ENCODE measurements at regions not wholly inside any gene's neighbourhood (a gene's known extent, or its start where the extent isn't known, plus 50 kb on each side); places are given as distances from the start of the nearest gene placed in this dataset.

DNA sequence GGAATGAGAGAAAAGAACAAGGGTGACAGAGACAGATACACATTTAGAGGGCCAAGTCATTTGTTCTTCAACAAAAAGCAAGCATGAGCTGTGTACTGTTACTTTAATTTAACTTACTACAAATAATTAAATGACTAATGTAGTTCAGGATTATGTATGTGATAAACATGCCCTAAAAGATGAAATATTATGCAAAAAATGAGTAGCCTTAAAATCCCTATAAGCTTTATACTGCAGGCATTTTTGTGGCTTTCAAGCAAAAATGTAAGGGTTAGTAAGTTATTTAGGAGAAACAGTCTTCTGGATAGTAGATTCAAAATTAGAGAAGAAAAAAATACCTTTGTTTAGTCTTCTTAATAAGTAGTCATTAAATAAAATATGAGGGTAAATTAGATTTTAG, 431.2 kb downstream of the CSNK1G3 start:
- no peak overlapping the region for H2AK5ac ChIP-seq (ENCODE audit: low read depth, low read length)

More for the DNA sequence above, 431.2 kb downstream of the CSNK1G3 start:
- Histone ChIP-seq H2BK15ac (ENCODE audit: low read length) (no peak overlapping the region), H2BK12ac (ENCODE audit: low read depth, low read length) (no peak overlapping the region), H3K56ac (replicated peaks; ENCODE audit: insufficient read length, low read depth, low read length) (no peak overlapping the region), H4K91ac (replicated peaks; ENCODE audit: insufficient read length, low read length) (no peak overlapping the region), H4K5ac (ENCODE audit: insufficient read length, low read depth, low read length) (no peak overlapping the region), H2AFZ (ENCODE audit: low read length) (no peak overlapping the region), H3K23ac (ENCODE audit: insufficient read length) (no peak overlapping the region), H3K4me1 (replicated peaks in 1 of 4; ENCODE audit: control insufficient read depth in 3 of 4, insufficient read depth in 4 of 4, low read length in 3 of 4) (no peaks in the 10 kb centered on the region), H3K79me2 (ENCODE audit: control insufficient read depth in 1 of 2, insufficient read depth in 2 of 2, low read length in 2 of 2) (no peaks in the 10 kb centered on the region), H3K27ac (ENCODE audit: low read depth, low read length) (no peak overlapping the region), H3K4me2 (ENCODE audit: insufficient read depth in 1 of 2, low read depth in 2 of 2, low read length in 2 of 2) (no peak overlapping the region), H3K4me3 (ENCODE audit: extremely low read depth in 1 of 4, insufficient read depth in 2 of 4, low read depth in 3 of 4, low read length in 4 of 4) (no peak overlapping the region), H2BK120ac (replicated peaks; ENCODE audit: low read depth, low read length) (no peak overlapping the region), H3K4ac (replicated peaks; ENCODE audit: insufficient read length, low read depth, low read length) (no peak overlapping the region), H3K79me1 (ENCODE audit: low read depth, low read length) (no peaks in the 10 kb centered on the region), H4K20me1 (replicated peaks in 1 of 2; ENCODE audit: control insufficient read depth in 1 of 2, insufficient read depth in 2 of 2, low read length in 2 of 2) (no peaks in the 10 kb centered on the region), H4K8ac (ENCODE audit: extremely low read depth, insufficient read depth, low read length) (no peak overlapping the region), H3K23me2 (ENCODE audit: low read depth, low read length) (no peaks in the 10 kb centered on the region), H3K9ac (replicated peaks in 1 of 4; ENCODE audit: extremely low read depth in 1 of 4, low read depth in 3 of 4, low read length in 3 of 4) (no peak overlapping the region), H2BK20ac (ENCODE audit: low read length) (no peak overlapping the region), H3K18ac (ENCODE audit: extremely low read depth, low read length) (no peak overlapping the region), H2BK5ac (ENCODE audit: low read depth, low read length) (no peak overlapping the region), H3K9me3 (ENCODE audit: insufficient read depth in 2 of 2, low read depth in 1 of 2, low read length in 1 of 2) (peaks cover 27 to 28% of the 10 kb centered on the region in 2 experiments), H3K36me3 (ENCODE audit: control insufficient read depth in 2 of 4, insufficient read depth in 4 of 4, low read length in 3 of 4) (peaks cover 0 to 13% (median 4%) of the 10 kb centered on the region in 4 experiments; a peak in 2 of 8 replicates), H3K27me3 (replicated peaks in 1 of 4; ENCODE audit: control insufficient read depth in 3 of 4, extremely low read depth in 1 of 4, insufficient read depth in 3 of 4, low read length in 3 of 4) (no peaks in the 10 kb centered on the region), H3K14ac (ENCODE audit: insufficient read length) (no peak overlapping the region)
- DNase-seq (ENCODE audit: low read depth in 1 of 2, low spot score in 2 of 2) (no peak), FAIRE-seq (no peak)
- TF ChIP-seq CHD2 (IDR thresholded peaks at IDR 0.05; ENCODE audit: low read length) = no peak
- TF ChIP-seq BCL11A (IDR thresholded peaks at IDR 0.05; ENCODE audit: low read depth in 2 of 2, low read length in 2 of 2) = no peak
- TF ChIP-seq GTF2F1 (IDR thresholded peaks at IDR 0.05; ENCODE audit: borderline replicate concordance, low read depth, low read length) = no peak
- ChIA-PET CTCF (ENCODE audit: partially characterized antibody) (interaction anchor here (1.2 kb wide), 1 partner anchor 230 kb away, joined by 3 read pairs; no protein-coding TSS in a partner anchor), POLR2A (ENCODE audit: partially characterized antibody) (no interaction called here)

Data from H1 (cell line).